ENCODE measurements at regions not wholly inside any gene's neighbourhood (a gene's known extent, or its start where the extent isn't known, plus 50 kb on each side); places are given as distances from the start of the nearest gene placed in this dataset.

DNA sequence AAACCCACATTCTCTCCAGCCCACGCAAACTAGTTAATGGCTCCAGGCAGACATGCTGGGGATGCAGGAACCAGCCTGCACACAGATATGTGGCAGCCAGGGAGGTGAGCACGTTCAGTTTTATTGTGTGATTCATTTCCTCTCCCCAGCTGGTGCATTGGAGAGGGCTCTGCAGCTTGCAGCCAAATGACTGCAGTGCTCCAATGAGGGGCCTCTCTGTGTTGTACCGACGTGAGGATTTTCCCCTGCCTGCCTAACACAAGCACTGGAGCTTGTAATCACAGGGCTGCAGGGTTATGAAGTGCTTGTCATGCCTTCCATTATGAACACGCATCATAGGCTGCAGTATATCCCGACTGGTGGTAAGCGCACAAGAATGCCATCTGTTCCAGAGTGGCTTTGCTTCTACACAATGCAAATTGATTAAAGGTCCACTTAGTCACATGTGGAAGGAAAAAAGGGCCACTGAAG, 92.3 kb upstream of the THUMPD2 start:
- Histone ChIP-seq H3K4me1 (ENCODE audit: control insufficient read depth, insufficient read depth, low read length) (peaks cover 9% of the 10 kb centered on the region), H3K4ac (ENCODE audit: low read depth, low read length) (peak overlapping the region; percentile 11; the same call in 1 of the 2 replicates), H2BK5ac (ENCODE audit: low read depth, low read length, poor library complexity, severe bottlenecking) (no peak overlapping the region), H4K20me1 (ENCODE audit: insufficient read depth, low read length) (no peaks in the 10 kb centered on the region), H2AK9ac (replicated peaks; ENCODE audit: low read depth, low read length, poor library complexity) (no peak overlapping the region), H3K14ac (replicated peaks; ENCODE audit: low read depth, low read length) (no peak overlapping the region), H4K91ac (ENCODE audit: insufficient read depth, low read depth, low read length) (no peak overlapping the region), H2AK5ac (ENCODE audit: low read depth, low read length) (no peak overlapping the region), H3K27me3 (ENCODE audit: control insufficient read depth, insufficient read depth, low read length) (peaks cover 2% of the 10 kb centered on the region; the same call in 1 of the 2 replicates), H3K4me3 (ENCODE audit: insufficient read depth, low read depth, low read length) (no peak overlapping the region), H2BK20ac (ENCODE audit: low read depth, low read length) (peak overlapping the region; percentile 15; the same call in 1 of the 2 replicates), H2BK120ac (ENCODE audit: low read depth, low read length) (peak overlapping the region; percentile 10; the same call in 1 of the 2 replicates), H3K23ac (ENCODE audit: low read depth, low read length) (no peak overlapping the region), H4K5ac (ENCODE audit: low read depth, low read length) (no peak overlapping the region), H3K79me1 (ENCODE audit: low read depth in 1 of 2, low read length in 2 of 2) (no peaks in the 10 kb centered on the region), H3K9ac (ENCODE audit: low read depth, low read length) (no peak overlapping the region), H3K36me3 (ENCODE audit: control insufficient read depth, insufficient read depth, low read length) (no peaks in the 10 kb centered on the region), H4K8ac (ENCODE audit: low read depth in 2 of 2, low read length in 2 of 2) (no peak overlapping the region), H3K56ac (ENCODE audit: extremely low read depth, insufficient read depth, low read length) (no peak overlapping the region), H2BK15ac (ENCODE audit: low read depth, low read length) (no peak overlapping the region), H3K27ac (ENCODE audit: insufficient read depth, low read length) (no peak overlapping the region), H3K4me2 (ENCODE audit: low read depth, low read length) (no peak overlapping the region; the same call in 1 of the 2 replicates), H2AFZ (replicated peaks; ENCODE audit: low read length, poor library complexity) (peak overlapping the region; percentile 9), H3K9me3 (ENCODE audit: control insufficient read depth, insufficient read depth, low read length) (no peaks in the 10 kb centered on the region), H3K18ac (ENCODE audit: low read depth, low read length) (no peak overlapping the region), H3K9me1 (ENCODE audit: insufficient read depth, low read length) (peaks cover 8% of the 10 kb centered on the region; the same call in 1 of the 2 replicates)
- in situ Hi-C loops (cut with MboI; ENCODE audit: low sequenced_read_pairs) (no loop called here), intact Hi-C loops (cut with micrococcal nuclease) (no loop called here), dilution Hi-C loops (cut with HindIII; ENCODE audit: low sequenced_read_pairs, unreplicated experiment) (no loop called here)
- peak; percentile 90 for DNase-seq
- no TSS peak for BruUV-seq (replicated peaks)
- TF ChIP-seq POLR2A (IDR thresholded peaks at IDR 0.05; ENCODE audit: low read depth, low read length): no peak
- no peak for TF ChIP-seq MXI1 (IDR thresholded peaks at IDR 0.05; ENCODE audit: borderline replicate concordance, low read depth, low read length)
- TF ChIP-seq CEBPB (IDR thresholded peaks at IDR 0.05; ENCODE audit: low read depth, low read length): no peak
- no peak for TF ChIP-seq FOS (IDR thresholded peaks at IDR 0.05; ENCODE audit: low read depth, low read length)
- peak; percentile 85 for TF ChIP-seq BHLHE40 (IDR thresholded peaks at IDR 0.05; ENCODE audit: low read depth, low read length)
- TF ChIP-seq MAZ (IDR thresholded peaks at IDR 0.05; ENCODE audit: borderline replicate concordance, low read depth, low read length): no peak
- ATAC-seq (ENCODE audit: low read depth): peak; percentile 71
- CTCF ChIA-PET: no interaction called here
- POLR2A ChIA-PET (ENCODE audit: unreplicated experiment): no interaction called here
- 0% methylated on average over 1 of the region's 7 CpGs; no CpG with 5 or more reads in 1 of the 2 experiments for WGBS, 2 experiments (ENCODE audit: extremely low coverage in 2 of 2, insufficient read length in 1 of 2)
